M059J (cell line): ENCODE measurements at regions not wholly inside any gene's neighbourhood (a gene's known extent, or its start where the extent isn't known, plus 50 kb on each side); places are given as distances from the start of the nearest gene placed in this dataset.

Experiments used
- DNase-seq: peaks from one replicate; pipeline ENCODE4 v3.0.0-alpha.2; 2012; ENCODE audit warnings: low read depth

- no peak for DNase-seq
Measured at GRCh38 chrX:109842611-109843010, 109.6 kb upstream of the ACSL4 start.

GRCh38 chrX:109843963-109844751 is 111.1 kb upstream of the ACSL4 start:
- no peak for DNase-seq

- DNase-seq, result no peak
Measured at GRCh38 chrX:109844986-109845385, 111.9 kb upstream of the ACSL4 start.

- DNase-seq, result no peak
Measured at GRCh38 chrX:109845996-109846395, 112.9 kb upstream of the ACSL4 start.

GRCh38 chrX:109847257-109848187 is 114.5 kb upstream of the ACSL4 start:
- DNase-seq, result peak; percentile 78

- no peak for DNase-seq
Measured at GRCh38 chrX:109848461-109849050, 115.5 kb upstream of the ACSL4 start.

- DNase-seq, result no peak
Measured at GRCh38 chrX:109854096-109854495, 121.0 kb upstream of the ACSL4 start.

GRCh38 chrX:109855501-109855900 is 122.4 kb upstream of the ACSL4 start:
- no peak for DNase-seq

GRCh38 chrX:109856974-109857373 is 123.9 kb upstream of the ACSL4 start:
- DNase-seq, result no peak

GRCh38 chrX:109857584-109858228 is 124.6 kb upstream of the ACSL4 start:
- no peak for DNase-seq

- DNase-seq, result no peak
Measured at GRCh38 chrX:109858602-109859341, 125.7 kb upstream of the ACSL4 start.

- DNase-seq, result no peak
Measured at GRCh38 chrX:109859651-109860050, 126.6 kb upstream of the ACSL4 start.

- DNase-seq, result peak; percentile 89
Measured at GRCh38 chrX:109862433-109862832, 129.4 kb upstream of the ACSL4 start.

GRCh38 chrX:109863811-109864210 is 130.8 kb upstream of the ACSL4 start:
- DNase-seq, result peak; percentile 66

GRCh38 chrX:109871121-109871888 is 131.6 kb upstream of the TMEM164 start:
- no peak for DNase-seq

- DNase-seq, result no peak
Measured at GRCh38 chrX:109872021-109872732, 130.7 kb upstream of the TMEM164 start.

GRCh38 chrX:109873574-109873973 is 129.3 kb upstream of the TMEM164 start:
- no peak for DNase-seq

GRCh38 chrX:109873983-109874382 is 128.9 kb upstream of the TMEM164 start:
- no peak for DNase-seq

- DNase-seq, result no peak
Measured at GRCh38 chrX:109874548-109874947, 128.4 kb upstream of the TMEM164 start.

GRCh38 chrX:109875831-109876230 is 127.1 kb upstream of the TMEM164 start:
- no peak for DNase-seq
